HG03342 (cell line): ENCODE measurements at regions not wholly inside any gene's neighbourhood (a gene's known extent, or its start where the extent isn't known, plus 50 kb on each side); places are given as distances from the start of the nearest gene placed in this dataset.
"Not testable (repeated sequence)": the region's sequence is repeated elsewhere in the genome, so short reads cannot be mapped to it uniquely, and the experiment has no call there.

ENCODE experiments used
- ATAC-seq: cut with Tn5 transposase; IDR thresholded peaks from one replicate; pipeline ENCODE4 v1.9.1; 2021; ENCODE audit warnings: mild to moderate bottlenecking, moderate library complexity; ENCODE audit not compliant: unreplicated experiment

- ATAC-seq = no peak
Observed at GRCh38 chr14:58752289-58752688, 114.5 kb downstream of the DACT1 start.

- no peak for ATAC-seq
Observed at GRCh38 chr14:58752771-58753201, 115.0 kb downstream of the DACT1 start.

GRCh38 chr14:58755031-58755925 is 117.5 kb downstream of the DACT1 start:
- no peak for ATAC-seq

- no peak for ATAC-seq
Observed at GRCh38 chr14:58760121-58760520, 122.4 kb downstream of the DACT1 start.

- no peak for ATAC-seq
Observed at GRCh38 chr14:58762629-58763028, 124.9 kb downstream of the DACT1 start.

- ATAC-seq = no peak
Observed at GRCh38 chr14:58763210-58763609, 125.4 kb downstream of the DACT1 start.

- ATAC-seq = no peak
Observed at GRCh38 chr14:58765418-58765831, 127.7 kb downstream of the DACT1 start.

- no peak for ATAC-seq
Observed at GRCh38 chr14:58765843-58766242, 128.1 kb downstream of the DACT1 start.

- ATAC-seq = no peak
Observed at GRCh38 chr14:58769011-58769643, 131.4 kb downstream of the DACT1 start.

GRCh38 chr14:58769771-58770170 is 132.0 kb downstream of the DACT1 start:
- ATAC-seq = no peak

GRCh38 chr14:58770491-58770982 is 132.8 kb downstream of the DACT1 start:
- ATAC-seq = no peak

GRCh38 chr14:58771016-58771415 is 133.3 kb downstream of the DACT1 start:
- no peak for ATAC-seq

GRCh38 chr14:58772116-58772515 is 134.4 kb downstream of the DACT1 start:
- ATAC-seq = no peak

- no peak for ATAC-seq
Observed at GRCh38 chr14:58772794-58773620, 135.2 kb downstream of the DACT1 start.

GRCh38 chr14:58774531-58774930 is 136.8 kb downstream of the DACT1 start:
- no peak for ATAC-seq

GRCh38 chr14:58775130-58775529 is 137.4 kb downstream of the DACT1 start:
- ATAC-seq = not testable (repeated sequence)

GRCh38 chr14:58776516-58776915 is 138.8 kb downstream of the DACT1 start:
- ATAC-seq = no peak

GRCh38 chr14:58777541-58777979 is 139.8 kb downstream of the DACT1 start:
- no peak for ATAC-seq

GRCh38 chr14:58778202-58778601 is 140.4 kb downstream of the DACT1 start:
- no peak for ATAC-seq

- ATAC-seq = no peak
Observed at GRCh38 chr14:58779376-58779775, 141.6 kb downstream of the DACT1 start.

GRCh38 chr14:58780185-58780584 is 142.4 kb downstream of the DACT1 start:
- ATAC-seq = no peak
